ENCODE measurements at regions not wholly inside any gene's neighbourhood (a gene's known extent, or its start where the extent isn't known, plus 50 kb on each side); places are given as distances from the start of the nearest gene placed in this dataset.

- TF ChIP-seq CTCF (IDR thresholded peaks at IDR 0.05) (no peak), POLR2A (IDR thresholded peaks at IDR 0.05) (no peak), EP300 (IDR thresholded peaks at IDR 0.05; ENCODE audit: low read depth) (no peak)
Measured at GRCh38 chr20:8997701-8998117, 71.2 kb upstream of the PLCB4 start.
